ENCODE measurements at regions not wholly inside any gene's neighbourhood (a gene's known extent, or its start where the extent isn't known, plus 50 kb on each side); places are given as distances from the start of the nearest gene placed in this dataset.

GRCh38 chr17:13807103-13807502 is 205.4 kb upstream of the HS3ST3A1 start:
- intact Hi-C loops (cut with DNase I) = no loop called here
- Histone ChIP-seq H3K9me3 (no peaks in the 10 kb centered on the region), H3K27me3 (no peaks in the 10 kb centered on the region), H3K4me1 (no peaks in the 10 kb centered on the region), H3K27ac (no peak overlapping the region), H3K36me3 (no peaks in the 10 kb centered on the region), H3K4me3 (no peak overlapping the region)
- no peak for ATAC-seq
- TF ChIP-seq, protein P1, sequence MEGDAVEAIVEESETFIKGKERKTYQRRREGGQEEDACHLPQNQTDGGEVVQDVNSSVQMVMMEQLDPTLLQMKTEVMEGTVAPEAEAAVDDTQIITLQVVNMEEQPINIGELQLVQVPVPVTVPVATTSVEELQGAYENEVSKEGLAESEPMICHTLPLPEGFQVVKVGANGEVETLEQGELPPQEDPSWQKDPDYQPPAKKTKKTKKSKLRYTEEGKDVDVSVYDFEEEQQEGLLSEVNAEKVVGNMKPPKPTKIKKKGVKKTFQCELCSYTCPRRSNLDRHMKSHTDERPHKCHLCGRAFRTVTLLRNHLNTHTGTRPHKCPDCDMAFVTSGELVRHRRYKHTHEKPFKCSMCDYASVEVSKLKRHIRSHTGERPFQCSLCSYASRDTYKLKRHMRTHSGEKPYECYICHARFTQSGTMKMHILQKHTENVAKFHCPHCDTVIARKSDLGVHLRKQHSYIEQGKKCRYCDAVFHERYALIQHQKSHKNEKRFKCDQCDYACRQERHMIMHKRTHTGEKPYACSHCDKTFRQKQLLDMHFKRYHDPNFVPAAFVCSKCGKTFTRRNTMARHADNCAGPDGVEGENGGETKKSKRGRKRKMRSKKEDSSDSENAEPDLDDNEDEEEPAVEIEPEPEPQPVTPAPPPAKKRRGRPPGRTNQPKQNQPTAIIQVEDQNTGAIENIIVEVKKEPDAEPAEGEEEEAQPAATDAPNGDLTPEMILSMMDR (IDR thresholded peaks at IDR 0.05) = no peak
- no peak for DNase-seq

GRCh38 chr17:13812350-13812749 is 210.6 kb upstream of the HS3ST3A1 start:
- no peaks in the 10 kb centered on the region for H3K9me3 ChIP-seq
- TF ChIP-seq, protein P1 (IDR thresholded peaks at IDR 0.05) = no peak
- no peak overlapping the region for H3K4me3 ChIP-seq
- H3K27me3 ChIP-seq = no peaks in the 10 kb centered on the region
- DNase-seq = no peak
- H3K27ac ChIP-seq = no peak overlapping the region
- ATAC-seq = no peak
- intact Hi-C loops (cut with DNase I) = no loop called here
- no peaks in the 10 kb centered on the region for H3K36me3 ChIP-seq
- H3K4me1 ChIP-seq = no peaks in the 10 kb centered on the region

DNA sequence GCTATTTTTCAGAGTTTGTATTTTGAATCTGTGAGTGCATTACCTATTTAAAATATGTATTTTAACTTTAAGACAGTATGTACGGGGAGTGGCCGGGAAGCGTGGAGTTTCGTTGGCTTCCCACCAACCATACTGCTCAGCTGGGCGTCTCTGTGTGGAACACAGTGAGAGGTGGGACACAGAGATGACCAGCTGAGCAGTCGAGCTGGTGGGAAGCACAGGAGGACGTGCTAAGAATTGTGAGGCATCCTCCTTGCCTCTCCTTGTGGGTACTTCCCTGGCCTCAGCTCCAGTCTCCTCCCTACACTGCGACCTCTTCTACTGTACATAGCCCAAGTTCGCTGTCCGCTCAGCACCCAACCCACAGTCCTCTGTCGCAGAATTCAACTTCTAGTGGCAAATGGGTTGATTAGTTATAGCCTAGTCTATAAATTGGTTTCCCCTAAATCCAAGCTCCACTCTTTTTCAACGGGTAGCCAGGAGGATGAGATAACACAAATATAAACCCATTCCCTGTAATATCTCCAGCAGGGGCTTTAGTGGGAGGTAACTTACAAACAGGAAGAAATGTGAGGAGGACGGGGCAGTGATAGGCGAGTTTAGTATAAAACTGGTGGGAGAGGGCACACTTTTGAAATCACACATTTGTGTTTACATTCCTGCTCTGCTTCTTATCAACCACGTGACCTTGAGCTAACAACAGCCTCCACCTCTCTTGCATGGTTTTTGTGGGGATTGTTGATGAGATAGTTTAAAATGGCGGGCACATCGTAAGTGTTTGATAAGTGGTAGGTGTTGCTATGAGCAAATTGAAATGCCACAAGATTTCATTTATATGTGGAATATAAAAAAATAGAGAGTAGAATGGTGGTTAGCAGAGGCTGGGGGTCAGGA is 211.9 kb upstream of the HS3ST3A1 start:
- no peak overlapping the region for H3K4me3 ChIP-seq
- no peaks in the 10 kb centered on the region for H3K4me1 ChIP-seq
- TF ChIP-seq, protein P1 (IDR thresholded peaks at IDR 0.05) = no peak
- intact Hi-C loops (cut with DNase I) = no loop called here
- ATAC-seq = no peak
- H3K36me3 ChIP-seq = no peaks in the 10 kb centered on the region
- no peak for DNase-seq
- no peaks in the 10 kb centered on the region for H3K27me3 ChIP-seq
- H3K9me3 ChIP-seq = no peaks in the 10 kb centered on the region
- no peak overlapping the region for H3K27ac ChIP-seq

- no peaks in the 10 kb centered on the region for H3K9me3 ChIP-seq
- H3K27me3 ChIP-seq = no peaks in the 10 kb centered on the region
- TF ChIP-seq, protein P1 (IDR thresholded peaks at IDR 0.05) = no peak
- DNase-seq (no peak), ATAC-seq (no peak)
- H3K36me3 ChIP-seq = no peaks in the 10 kb centered on the region
- no peak overlapping the region for H3K4me3 ChIP-seq
- H3K4me1 ChIP-seq = no peaks in the 10 kb centered on the region
- no peak overlapping the region for H3K27ac ChIP-seq
- intact Hi-C loops (cut with DNase I) = no loop called here
Observed at GRCh38 chr17:13822700-13823099, 221.0 kb upstream of the HS3ST3A1 start.

GRCh38 chr17:13825526-13826040 is 223.9 kb upstream of the HS3ST3A1 start:
- DNase-seq (no peak), ATAC-seq (no peak)
- Histone ChIP-seq H3K4me1 (no peaks in the 10 kb centered on the region), H3K4me3 (no peak overlapping the region), H3K36me3 (no peaks in the 10 kb centered on the region), H3K9me3 (no peaks in the 10 kb centered on the region), H3K27me3 (no peaks in the 10 kb centered on the region), H3K27ac (no peak overlapping the region)
- TF ChIP-seq, protein P1 (IDR thresholded peaks at IDR 0.05) = no peak
- intact Hi-C loops (cut with DNase I) = no loop called here

Data from upper lobe of right lung (tissue), 1 donor.